ENCODE measurements at regions not wholly inside any gene's neighbourhood (a gene's known extent, or its start where the extent isn't known, plus 50 kb on each side); places are given as distances from the start of the nearest gene placed in this dataset.

DNA sequence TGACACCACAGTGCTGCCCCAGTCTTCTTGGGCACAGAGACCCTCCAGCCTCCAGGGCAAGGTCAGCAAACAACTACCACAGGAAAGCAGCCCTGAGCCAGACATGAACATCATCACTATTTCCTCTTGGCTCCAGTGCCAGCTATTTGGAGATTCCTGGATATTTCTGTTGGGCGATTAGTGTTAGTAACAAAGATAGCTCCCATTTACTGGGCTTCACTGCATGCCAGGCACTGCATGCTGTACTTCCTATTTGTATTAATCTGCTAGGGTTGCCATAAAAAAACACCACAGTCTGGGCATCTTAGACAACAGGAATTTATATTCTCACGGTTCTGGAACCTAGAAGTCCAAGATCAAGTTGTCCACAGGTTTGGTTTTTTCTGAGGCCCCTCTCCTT is 255.1 kb upstream of the STT3B start:
- ChIA-PET POLR2A (no interaction called here), CTCF (no interaction called here), RAD21 (ENCODE audit: low non-redundant PET in 1 of 2, low total read pairs in 2 of 2, uncharacterized antibody in 2 of 2, unreplicated experiment in 2 of 2) (no interaction called here)
- no peak overlapping the region for H3K9ac ChIP-seq (ENCODE audit: low read length)
- no peak overlapping the region for H3K27ac ChIP-seq (ENCODE audit: low read depth, low read length)
- BruUV-seq (replicated peaks), result no TSS peak
- intact Hi-C loops (cut with micrococcal nuclease), result loop anchor here (5.0 kb wide), 1 partner anchor 280 kb away; no protein-coding TSS in a partner anchor
- peaks cover 0 to 6% of the 10 kb centered on the region in 2 experiments; a peak in 1 of 4 replicates for H3K4me1 ChIP-seq (ENCODE audit: control insufficient read depth in 1 of 2, insufficient read depth in 2 of 2, low read length in 2 of 2)
- no peaks in the 10 kb centered on the region for H3K27me3 ChIP-seq (ENCODE audit: insufficient read depth, low read length)
- H3K9me2 ChIP-seq (ENCODE audit: insufficient read depth), result no peaks in the 10 kb centered on the region
- ATAC-seq (no peak), DNase-seq (ENCODE audit: low read depth, low spot score) (no peak)
- TF ChIP-seq SRF (IDR thresholded peaks at IDR 0.05; ENCODE audit: low read depth), result no peak
- TF ChIP-seq EGR1 (IDR thresholded peaks at IDR 0.05; ENCODE audit: low read depth), result no peak
- TF ChIP-seq, protein P1, sequence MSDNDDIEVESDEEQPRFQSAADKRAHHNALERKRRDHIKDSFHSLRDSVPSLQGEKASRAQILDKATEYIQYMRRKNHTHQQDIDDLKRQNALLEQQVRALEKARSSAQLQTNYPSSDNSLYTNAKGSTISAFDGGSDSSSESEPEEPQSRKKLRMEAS (IDR thresholded peaks at IDR 0.05), result no peak
- no peak for TF ChIP-seq ZFX (IDR thresholded peaks at IDR 0.05)
- H3K4me3 ChIP-seq (replicated peaks in 1 of 2; ENCODE audit: low read depth in 1 of 2, low read length in 2 of 2), result no peak overlapping the region
- H3K36me3 ChIP-seq (ENCODE audit: control insufficient read depth in 1 of 2, insufficient read depth in 2 of 2, low read length in 2 of 2), result no peaks in the 10 kb centered on the region
- no peak overlapping the region for H3K4me2 ChIP-seq (ENCODE audit: low read length)
- H3K9me3 ChIP-seq (ENCODE audit: control insufficient read depth in 1 of 2, insufficient read depth in 1 of 2, low read depth in 1 of 2, low read length in 2 of 2), result no peaks in the 10 kb centered on the region
- H2AFZ ChIP-seq (ENCODE audit: low read depth, low read length, poor library complexity, severe bottlenecking), result no peak overlapping the region
- H3K79me2 ChIP-seq (ENCODE audit: insufficient read depth, low read length), result no peaks in the 10 kb centered on the region
- H4K20me1 ChIP-seq (ENCODE audit: insufficient read depth), result no peaks in the 10 kb centered on the region

- ChIA-PET RAD21 (ENCODE audit: low non-redundant PET in 1 of 2, low total read pairs in 2 of 2, uncharacterized antibody in 2 of 2, unreplicated experiment in 2 of 2) (no interaction called here), POLR2A (no interaction called here), CTCF (no interaction called here)
- H3K79me2 ChIP-seq (ENCODE audit: insufficient read depth, low read length), result no peaks in the 10 kb centered on the region
- DNase-seq (ENCODE audit: low read depth, low spot score) (no peak), ATAC-seq (no peak)
- no peak overlapping the region for H3K4me3 ChIP-seq (replicated peaks in 1 of 2; ENCODE audit: low read depth in 1 of 2, low read length in 2 of 2)
- BruUV-seq (replicated peaks), result no TSS peak
- H3K9me2 ChIP-seq (ENCODE audit: insufficient read depth), result no peaks in the 10 kb centered on the region
- no peak overlapping the region for H2AFZ ChIP-seq (ENCODE audit: low read depth, low read length, poor library complexity, severe bottlenecking)
- H3K4me2 ChIP-seq (ENCODE audit: low read length), result no peak overlapping the region
- H3K36me3 ChIP-seq (ENCODE audit: control insufficient read depth in 1 of 2, insufficient read depth in 2 of 2, low read length in 2 of 2), result no peaks in the 10 kb centered on the region
- H3K27me3 ChIP-seq (ENCODE audit: insufficient read depth, low read length), result no peaks in the 10 kb centered on the region
- H3K4me1 ChIP-seq (ENCODE audit: control insufficient read depth in 1 of 2, insufficient read depth in 2 of 2, low read length in 2 of 2), result peaks cover 0 to 6% of the 10 kb centered on the region in 2 experiments; a peak in 1 of 4 replicates
- no peak overlapping the region for H3K27ac ChIP-seq (ENCODE audit: low read depth, low read length)
- no peak overlapping the region for H3K9ac ChIP-seq (ENCODE audit: low read length)
- no peaks in the 10 kb centered on the region for H4K20me1 ChIP-seq (ENCODE audit: insufficient read depth)
- intact Hi-C loops (cut with micrococcal nuclease), result loop anchor here (5.0 kb wide), 1 partner anchor 281 kb away; no protein-coding TSS in a partner anchor
- no peaks in the 10 kb centered on the region for H3K9me3 ChIP-seq (ENCODE audit: control insufficient read depth in 1 of 2, insufficient read depth in 1 of 2, low read depth in 1 of 2, low read length in 2 of 2)
- TF ChIP-seq ZFX (IDR thresholded peaks at IDR 0.05) (no peak), ATF3 (IDR thresholded peaks at IDR 0.05) (no peak), EGR1 (IDR thresholded peaks at IDR 0.05; ENCODE audit: low read depth) (no peak), EZH2 (IDR thresholded peaks at IDR 0.05) (no peak), ELF1 (IDR thresholded peaks at IDR 0.05; ENCODE audit: borderline replicate concordance, low read depth) (no peak), SRF (IDR thresholded peaks at IDR 0.05; ENCODE audit: low read depth) (no peak), CEBPB (IDR thresholded peaks at IDR 0.05; ENCODE audit: low read depth) (no peak), CBX3 (IDR thresholded peaks at IDR 0.05; ENCODE audit: low read depth) (no peak), SP1 (IDR thresholded peaks at IDR 0.05; ENCODE audit: low read depth) (no peak), EZH2phosphoT487 (IDR thresholded peaks at IDR 0.05; ENCODE audit: borderline replicate concordance) (no peak), TCF7L2 (IDR thresholded peaks at IDR 0.05; ENCODE audit: borderline replicate concordance, extremely low read depth, insufficient read depth, insufficient read length) (no peak), FOSL1 (IDR thresholded peaks at IDR 0.05; ENCODE audit: low read depth) (no peak), POLR2A (IDR thresholded peaks at IDR 0.05; ENCODE audit: borderline replicate concordance, extremely low read depth, insufficient read depth, insufficient read length) (no peak), SIN3A (IDR thresholded peaks at IDR 0.05; ENCODE audit: low read depth) (no peak), POLR2AphosphoS5 (IDR thresholded peaks at IDR 0.05; ENCODE audit: low read depth, low read length) (no peak), ZNF274 (IDR thresholded peaks at IDR 0.05; ENCODE audit: low read depth, low read length) (no peak)
- TF ChIP-seq, protein P2, sequence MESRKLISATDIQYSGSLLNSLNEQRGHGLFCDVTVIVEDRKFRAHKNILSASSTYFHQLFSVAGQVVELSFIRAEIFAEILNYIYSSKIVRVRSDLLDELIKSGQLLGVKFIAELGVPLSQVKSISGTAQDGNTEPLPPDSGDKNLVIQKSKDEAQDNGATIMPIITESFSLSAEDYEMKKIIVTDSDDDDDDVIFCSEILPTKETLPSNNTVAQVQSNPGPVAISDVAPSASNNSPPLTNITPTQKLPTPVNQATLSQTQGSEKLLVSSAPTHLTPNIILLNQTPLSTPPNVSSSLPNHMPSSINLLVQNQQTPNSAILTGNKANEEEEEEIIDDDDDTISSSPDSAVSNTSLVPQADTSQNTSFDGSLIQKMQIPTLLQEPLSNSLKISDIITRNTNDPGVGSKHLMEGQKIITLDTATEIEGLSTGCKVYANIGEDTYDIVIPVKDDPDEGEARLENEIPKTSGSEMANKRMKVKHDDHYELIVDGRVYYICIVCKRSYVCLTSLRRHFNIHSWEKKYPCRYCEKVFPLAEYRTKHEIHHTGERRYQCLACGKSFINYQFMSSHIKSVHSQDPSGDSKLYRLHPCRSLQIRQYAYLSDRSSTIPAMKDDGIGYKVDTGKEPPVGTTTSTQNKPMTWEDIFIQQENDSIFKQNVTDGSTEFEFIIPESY (IDR thresholded peaks at IDR 0.05; ENCODE audit: extremely low read depth, insufficient replicate concordance, low read length), result no peak
- TF ChIP-seq, protein P1 (IDR thresholded peaks at IDR 0.05), result no peak
These were observed 254.2 kb upstream of the STT3B start for GRCh38 chr3:31278532-31278931.

Data from HCT116 (cell line).